ENCODE measurements at regions not wholly inside any gene's neighbourhood (a gene's known extent, or its start where the extent isn't known, plus 50 kb on each side); places are given as distances from the start of the nearest gene placed in this dataset.

DNA sequence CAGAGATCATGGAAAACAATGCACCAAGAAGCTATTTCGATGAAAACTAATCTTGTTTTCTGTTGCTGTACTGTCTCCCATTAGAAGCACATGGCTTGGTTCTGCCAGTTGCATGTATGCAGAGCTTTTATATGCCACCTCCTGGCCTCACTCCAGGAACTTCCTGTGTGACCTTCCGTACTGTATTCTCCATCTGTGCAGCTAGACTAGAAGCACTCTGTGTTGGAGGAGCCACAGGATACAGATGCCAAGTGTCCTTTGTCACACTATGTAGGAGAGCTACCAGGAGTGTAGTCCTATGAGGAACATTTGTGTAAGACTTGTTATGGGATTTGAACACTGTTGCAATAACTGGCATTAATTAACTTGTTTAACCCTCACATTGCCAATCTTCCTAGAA, 503.5 kb upstream of the TPK1 start:
- Histone ChIP-seq H4K5ac (ENCODE audit: low read depth, low read length) (no peak overlapping the region), H2BK15ac (ENCODE audit: low read depth, low read length) (no peak overlapping the region), H3K9me1 (ENCODE audit: insufficient read depth, low read length) (no peaks in the 10 kb centered on the region), H3K56ac (ENCODE audit: extremely low read depth, insufficient read depth, low read length) (no peak overlapping the region), H3K79me1 (ENCODE audit: low read depth in 1 of 2, low read length in 2 of 2) (no peaks in the 10 kb centered on the region), H4K91ac (ENCODE audit: insufficient read depth, low read depth, low read length) (no peak overlapping the region), H4K20me1 (ENCODE audit: insufficient read depth, low read length) (no peaks in the 10 kb centered on the region), H2BK5ac (ENCODE audit: low read depth, low read length, poor library complexity, severe bottlenecking) (no peak overlapping the region), H2AK5ac (ENCODE audit: low read depth, low read length) (no peak overlapping the region), H3K4me3 (ENCODE audit: insufficient read depth, low read depth, low read length) (no peak overlapping the region), H3K36me3 (ENCODE audit: control insufficient read depth, insufficient read depth, low read length) (no peaks in the 10 kb centered on the region), H3K4me1 (ENCODE audit: control insufficient read depth, insufficient read depth, low read length) (no peaks in the 10 kb centered on the region), H3K27ac (ENCODE audit: insufficient read depth, low read length) (no peak overlapping the region), H2AK9ac (replicated peaks; ENCODE audit: low read depth, low read length, poor library complexity) (no peak overlapping the region), H3K14ac (replicated peaks; ENCODE audit: low read depth, low read length) (no peak overlapping the region), H3K23ac (ENCODE audit: low read depth, low read length) (no peak overlapping the region), H3K4me2 (ENCODE audit: low read depth, low read length) (no peak overlapping the region), H3K27me3 (ENCODE audit: control insufficient read depth, insufficient read depth, low read length) (no peaks in the 10 kb centered on the region), H2BK120ac (ENCODE audit: low read depth, low read length) (no peak overlapping the region), H2BK20ac (ENCODE audit: low read depth, low read length) (no peak overlapping the region), H3K9me3 (ENCODE audit: control insufficient read depth, insufficient read depth, low read length) (peaks cover 3% of the 10 kb centered on the region; the same call in 1 of the 2 replicates), H4K8ac (ENCODE audit: low read depth in 2 of 2, low read length in 2 of 2) (no peak overlapping the region), H3K18ac (ENCODE audit: low read depth, low read length) (no peak overlapping the region), H2AFZ (replicated peaks; ENCODE audit: low read length, poor library complexity) (no peak overlapping the region), H3K9ac (ENCODE audit: low read depth, low read length) (no peak overlapping the region), H3K4ac (ENCODE audit: low read depth, low read length) (no peak overlapping the region)
- ATAC-seq (ENCODE audit: low read depth), result no peak
- dilution Hi-C loops (cut with HindIII; ENCODE audit: low sequenced_read_pairs, unreplicated experiment) (no loop called here), intact Hi-C loops (cut with micrococcal nuclease) (no loop called here), in situ Hi-C loops (cut with MboI; ENCODE audit: low sequenced_read_pairs) (no loop called here)
- no TSS peak for BruUV-seq (replicated peaks)
- TF ChIP-seq, protein P1, sequence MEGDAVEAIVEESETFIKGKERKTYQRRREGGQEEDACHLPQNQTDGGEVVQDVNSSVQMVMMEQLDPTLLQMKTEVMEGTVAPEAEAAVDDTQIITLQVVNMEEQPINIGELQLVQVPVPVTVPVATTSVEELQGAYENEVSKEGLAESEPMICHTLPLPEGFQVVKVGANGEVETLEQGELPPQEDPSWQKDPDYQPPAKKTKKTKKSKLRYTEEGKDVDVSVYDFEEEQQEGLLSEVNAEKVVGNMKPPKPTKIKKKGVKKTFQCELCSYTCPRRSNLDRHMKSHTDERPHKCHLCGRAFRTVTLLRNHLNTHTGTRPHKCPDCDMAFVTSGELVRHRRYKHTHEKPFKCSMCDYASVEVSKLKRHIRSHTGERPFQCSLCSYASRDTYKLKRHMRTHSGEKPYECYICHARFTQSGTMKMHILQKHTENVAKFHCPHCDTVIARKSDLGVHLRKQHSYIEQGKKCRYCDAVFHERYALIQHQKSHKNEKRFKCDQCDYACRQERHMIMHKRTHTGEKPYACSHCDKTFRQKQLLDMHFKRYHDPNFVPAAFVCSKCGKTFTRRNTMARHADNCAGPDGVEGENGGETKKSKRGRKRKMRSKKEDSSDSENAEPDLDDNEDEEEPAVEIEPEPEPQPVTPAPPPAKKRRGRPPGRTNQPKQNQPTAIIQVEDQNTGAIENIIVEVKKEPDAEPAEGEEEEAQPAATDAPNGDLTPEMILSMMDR (conservative IDR thresholded peaks at IDR 0.05; ENCODE audit: low read depth, low read length), result no peak
- TF ChIP-seq MAFK (IDR thresholded peaks at IDR 0.05; ENCODE audit: low read depth, low read length) (no peak), BHLHE40 (IDR thresholded peaks at IDR 0.05; ENCODE audit: low read depth, low read length) (no peak), MXI1 (IDR thresholded peaks at IDR 0.05; ENCODE audit: borderline replicate concordance, low read depth, low read length) (no peak), NFE2L2 (IDR thresholded peaks at IDR 0.05; ENCODE audit: low read depth, low read length) (no peak), RAD21 (IDR thresholded peaks at IDR 0.05; ENCODE audit: low read length) (no peak), MAZ (IDR thresholded peaks at IDR 0.05; ENCODE audit: borderline replicate concordance, low read depth, low read length) (no peak), POLR2A (IDR thresholded peaks at IDR 0.05; ENCODE audit: low read depth, low read length) (no peak), FOS (IDR thresholded peaks at IDR 0.05; ENCODE audit: low read depth, low read length) (no peak), SMC3 (IDR thresholded peaks at IDR 0.05; ENCODE audit: low read depth, low read length) (no peak), CHD1 (IDR thresholded peaks at IDR 0.05; ENCODE audit: low read depth, low read length) (no peak), RFX5 (IDR thresholded peaks at IDR 0.05; ENCODE audit: low read depth, low read length) (no peak), CEBPB (IDR thresholded peaks at IDR 0.05; ENCODE audit: low read depth, low read length) (no peak), RCOR1 (IDR thresholded peaks at IDR 0.05; ENCODE audit: insufficient replicate concordance, low read length) (no peak)
- TF ChIP-seq, protein P2, sequence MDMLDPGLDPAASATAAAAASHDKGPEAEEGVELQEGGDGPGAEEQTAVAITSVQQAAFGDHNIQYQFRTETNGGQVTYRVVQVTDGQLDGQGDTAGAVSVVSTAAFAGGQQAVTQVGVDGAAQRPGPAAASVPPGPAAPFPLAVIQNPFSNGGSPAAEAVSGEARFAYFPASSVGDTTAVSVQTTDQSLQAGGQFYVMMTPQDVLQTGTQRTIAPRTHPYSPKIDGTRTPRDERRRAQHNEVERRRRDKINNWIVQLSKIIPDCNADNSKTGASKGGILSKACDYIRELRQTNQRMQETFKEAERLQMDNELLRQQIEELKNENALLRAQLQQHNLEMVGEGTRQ (IDR thresholded peaks at IDR 0.05; ENCODE audit: low read depth, low read length), result no peak
- TF ChIP-seq, protein P3, sequence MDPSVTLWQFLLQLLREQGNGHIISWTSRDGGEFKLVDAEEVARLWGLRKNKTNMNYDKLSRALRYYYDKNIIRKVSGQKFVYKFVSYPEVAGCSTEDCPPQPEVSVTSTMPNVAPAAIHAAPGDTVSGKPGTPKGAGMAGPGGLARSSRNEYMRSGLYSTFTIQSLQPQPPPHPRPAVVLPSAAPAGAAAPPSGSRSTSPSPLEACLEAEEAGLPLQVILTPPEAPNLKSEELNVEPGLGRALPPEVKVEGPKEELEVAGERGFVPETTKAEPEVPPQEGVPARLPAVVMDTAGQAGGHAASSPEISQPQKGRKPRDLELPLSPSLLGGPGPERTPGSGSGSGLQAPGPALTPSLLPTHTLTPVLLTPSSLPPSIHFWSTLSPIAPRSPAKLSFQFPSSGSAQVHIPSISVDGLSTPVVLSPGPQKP (IDR thresholded peaks at IDR 0.05; ENCODE audit: borderline replicate concordance, low read depth, low read length), result no peak
- no peak for DNase-seq
- CTCF ChIA-PET, result no interaction called here
- 0% methylated on average over 1 of the region's 2 CpGs; no CpG with 5 or more reads in 1 of the 2 experiments for WGBS, 2 experiments (ENCODE audit: extremely low coverage in 2 of 2, insufficient read length in 1 of 2)
- POLR2A ChIA-PET (ENCODE audit: unreplicated experiment), result no interaction called here

All from IMR-90 (cell line).